Esophagus muscularis mucosa (tissue), 3 donors: ENCODE measurements at regions not wholly inside any gene's neighbourhood (a gene's known extent, or its start where the extent isn't known, plus 50 kb on each side); places are given as distances from the start of the nearest gene placed in this dataset.

Experiments used
- POLR2A ChIP-seq: fragments of 450-650 bp; IDR thresholded peaks from one replicate; pipeline ENCODE4 v1.6.1; 2017; ENCODE audit warnings: antibody characterized with exemption, moderate library complexity, mild to moderate bottlenecking, low read depth
- TF ChIP-seq, protein P1 (sequence below), 3 experiments: fragments of 200-600 bp in 2 of 3; fragments of 450-650 bp in 1 of 3; sonication (generic) in 2 of 3; IDR thresholded peaks; one replicate each; pipeline ENCODE4 v1.5.1; 2017 to 2019; ENCODE audit warnings: antibody characterized with exemption in 3 of 3, mild to moderate bottlenecking in 2 of 3, moderate library complexity in 1 of 3

DNA sequence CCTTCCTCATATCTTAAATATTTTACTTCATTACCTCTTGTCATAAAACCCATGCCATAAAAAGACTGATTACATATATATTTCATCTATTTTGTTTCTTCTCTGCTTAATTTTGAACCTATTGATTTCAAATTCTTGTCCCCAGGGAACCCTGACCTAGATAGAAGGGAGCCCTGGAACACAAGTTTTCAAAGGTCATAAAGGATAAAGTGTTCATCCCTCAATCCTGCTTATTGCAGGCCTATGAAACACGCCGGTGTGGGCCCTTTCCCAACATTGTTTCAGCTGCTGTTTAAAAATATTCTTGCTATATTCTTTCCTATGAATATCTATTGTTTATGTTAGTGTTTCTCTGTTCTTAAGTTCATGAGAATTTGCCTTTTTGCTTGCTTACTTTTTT, 1389.5 kb upstream of the GBE1 start:
- TF ChIP-seq, protein P1, sequence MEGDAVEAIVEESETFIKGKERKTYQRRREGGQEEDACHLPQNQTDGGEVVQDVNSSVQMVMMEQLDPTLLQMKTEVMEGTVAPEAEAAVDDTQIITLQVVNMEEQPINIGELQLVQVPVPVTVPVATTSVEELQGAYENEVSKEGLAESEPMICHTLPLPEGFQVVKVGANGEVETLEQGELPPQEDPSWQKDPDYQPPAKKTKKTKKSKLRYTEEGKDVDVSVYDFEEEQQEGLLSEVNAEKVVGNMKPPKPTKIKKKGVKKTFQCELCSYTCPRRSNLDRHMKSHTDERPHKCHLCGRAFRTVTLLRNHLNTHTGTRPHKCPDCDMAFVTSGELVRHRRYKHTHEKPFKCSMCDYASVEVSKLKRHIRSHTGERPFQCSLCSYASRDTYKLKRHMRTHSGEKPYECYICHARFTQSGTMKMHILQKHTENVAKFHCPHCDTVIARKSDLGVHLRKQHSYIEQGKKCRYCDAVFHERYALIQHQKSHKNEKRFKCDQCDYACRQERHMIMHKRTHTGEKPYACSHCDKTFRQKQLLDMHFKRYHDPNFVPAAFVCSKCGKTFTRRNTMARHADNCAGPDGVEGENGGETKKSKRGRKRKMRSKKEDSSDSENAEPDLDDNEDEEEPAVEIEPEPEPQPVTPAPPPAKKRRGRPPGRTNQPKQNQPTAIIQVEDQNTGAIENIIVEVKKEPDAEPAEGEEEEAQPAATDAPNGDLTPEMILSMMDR (IDR thresholded peaks at IDR 0.05) = no peak
- TF ChIP-seq POLR2A = no peak
